ENCODE measurements at regions not wholly inside any gene's neighbourhood (a gene's known extent, or its start where the extent isn't known, plus 50 kb on each side); places are given as distances from the start of the nearest gene placed in this dataset.
"Not testable (repeated sequence)": the region's sequence is repeated elsewhere in the genome, so short reads cannot be mapped to it uniquely, and the experiment has no call there.

DNA sequence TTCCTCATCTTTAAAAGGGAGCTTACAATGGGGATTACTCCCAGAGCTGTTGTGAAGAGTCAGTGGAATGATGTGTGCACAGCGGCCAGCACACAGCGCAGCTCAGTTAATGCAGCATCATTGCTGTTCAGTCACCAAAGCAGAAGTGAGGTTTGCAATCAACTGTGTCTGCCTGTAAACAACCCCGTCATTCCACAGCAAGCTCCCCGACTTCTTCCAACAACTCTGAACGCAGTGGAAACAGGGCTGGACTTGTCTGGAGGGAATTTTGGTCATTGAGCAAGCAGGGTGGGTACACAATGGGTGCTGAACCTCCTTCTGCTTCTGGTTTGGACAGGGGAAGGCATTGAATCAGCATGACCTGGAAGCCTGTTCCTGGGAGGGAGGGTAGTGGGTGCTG lies 347.4 kb downstream of the PTPRU start:
- no peak for DNase-seq

DNA sequence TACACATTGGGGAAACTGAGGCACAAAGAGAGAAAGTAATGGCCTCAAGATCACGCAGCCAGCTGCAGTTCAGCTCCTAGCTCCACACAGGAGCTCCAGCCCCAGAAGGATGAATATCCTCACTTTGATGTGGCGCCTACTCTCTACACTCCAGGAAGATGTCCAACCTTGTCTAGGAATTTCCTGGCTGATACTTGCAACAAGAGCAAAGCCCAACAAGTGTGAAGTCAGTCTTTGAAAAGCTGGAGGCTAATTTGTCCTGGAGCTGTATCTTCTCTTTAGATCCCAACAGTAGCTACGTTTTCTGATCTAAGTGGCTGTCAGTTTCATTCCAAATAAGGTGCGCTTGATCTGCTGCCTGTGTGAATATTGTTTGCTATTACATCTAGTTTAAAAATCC lies 344.9 kb downstream of the PTPRU start:
- no peak for DNase-seq

DNA sequence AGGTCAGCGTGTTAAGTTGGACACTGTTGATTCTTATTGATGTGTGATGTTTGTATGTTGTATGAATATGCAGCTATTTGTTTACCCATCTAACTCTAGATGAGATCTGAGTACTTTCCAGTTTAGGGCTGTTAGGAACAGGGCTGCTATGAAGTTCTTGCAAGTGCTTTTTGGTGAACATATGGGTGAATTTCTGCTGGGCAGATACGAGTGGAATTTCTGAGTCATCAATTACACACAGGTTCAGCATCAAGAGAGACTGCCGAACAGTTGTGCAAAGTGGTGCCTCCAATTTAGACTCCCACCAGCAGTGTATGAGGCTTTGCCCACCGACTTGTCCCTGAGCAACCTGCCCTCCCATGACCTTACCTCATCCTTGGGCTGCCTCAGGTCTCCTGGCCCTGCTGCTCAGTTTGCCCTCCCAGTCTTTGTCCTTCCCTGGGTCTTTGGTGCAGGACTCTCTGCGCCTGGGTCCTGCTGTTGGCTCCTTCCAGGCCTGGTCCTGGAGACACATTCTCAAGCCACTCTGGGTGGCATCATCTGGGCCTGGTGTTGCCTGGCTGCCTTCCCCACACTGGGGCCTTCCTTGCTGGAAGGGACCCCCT lies 343.6 kb downstream of the PTPRU start:
- DNase-seq, result no peak

DNA sequence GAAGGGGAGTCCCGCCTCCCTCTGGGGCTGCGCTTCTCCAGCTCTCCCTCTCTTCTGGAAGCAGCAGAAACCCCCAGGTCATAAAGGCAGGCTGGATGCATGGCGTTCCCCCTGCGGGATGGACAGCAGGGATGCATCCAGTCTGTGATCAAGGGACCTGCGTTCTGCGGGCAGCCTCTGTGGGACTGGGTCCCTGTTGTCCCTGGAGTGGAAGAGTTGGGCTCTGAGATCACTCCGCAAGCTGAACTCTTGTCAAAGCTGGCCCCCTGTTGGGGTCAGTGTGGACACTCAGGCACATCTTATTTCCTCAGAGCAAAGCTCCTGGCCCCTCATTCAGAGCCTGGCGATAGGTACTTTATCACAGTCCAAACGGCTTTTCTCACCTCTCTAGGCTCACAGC lies 341.2 kb downstream of the PTPRU start:
- no peak for DNase-seq

DNA sequence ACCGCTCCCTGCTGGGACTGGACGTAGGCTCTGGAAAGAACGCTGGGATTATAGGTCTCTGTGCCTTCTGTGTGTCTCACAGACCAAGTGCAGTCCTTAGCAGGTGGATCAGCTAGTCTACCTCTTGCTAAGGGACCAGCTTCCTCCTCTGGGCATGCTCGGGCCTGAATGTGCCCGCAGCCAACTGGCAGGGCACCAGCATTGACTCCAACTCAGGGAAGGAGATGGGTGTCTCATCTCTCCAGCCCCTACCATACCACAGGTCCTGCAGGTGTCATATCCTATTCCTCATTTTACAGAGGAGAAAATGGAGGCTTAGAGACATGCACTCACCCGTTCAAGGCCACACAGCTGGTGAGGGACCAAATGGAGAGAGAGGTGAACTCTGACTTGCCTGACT lies 340.2 kb downstream of the PTPRU start:
- DNase-seq, result no peak

DNA sequence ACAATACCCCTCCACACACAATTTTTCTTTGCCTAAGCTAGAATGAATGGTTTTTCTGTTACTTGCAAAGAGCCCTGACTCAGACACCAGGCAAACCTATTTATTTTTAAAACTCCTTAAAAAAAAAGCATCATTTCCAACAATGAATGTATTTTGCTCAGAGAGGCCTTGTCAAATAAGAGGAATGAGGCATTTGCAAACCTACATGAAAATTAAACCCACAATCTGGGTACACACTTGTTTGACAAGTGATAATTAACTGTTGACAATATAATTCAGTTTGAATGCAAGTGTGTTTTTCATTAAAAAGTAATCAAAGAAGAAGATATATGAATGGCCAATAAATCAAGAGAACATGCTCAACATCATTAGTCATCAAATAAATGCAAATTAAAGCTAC lies 339.5 kb downstream of the PTPRU start:
- no peak for DNase-seq

DNA sequence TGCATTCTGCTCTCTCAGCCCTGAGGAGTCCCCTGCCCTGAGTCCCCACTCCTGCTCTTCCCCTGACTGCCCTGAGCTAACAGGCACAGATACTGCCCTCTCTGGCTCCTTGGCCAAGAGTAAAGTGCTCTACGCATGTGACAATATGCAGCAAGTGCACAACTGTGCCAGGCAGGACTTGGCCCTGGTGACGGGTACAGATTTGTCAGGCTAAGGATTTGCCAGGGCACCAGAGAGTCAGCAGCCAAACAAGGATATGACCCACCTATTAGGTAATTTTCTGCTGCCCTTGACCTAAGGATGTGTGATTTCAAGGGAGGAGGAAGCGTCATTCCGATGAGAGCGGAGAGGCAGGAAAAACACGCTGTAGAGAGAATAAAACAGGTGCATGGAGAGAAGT lies 339.0 kb downstream of the PTPRU start:
- no peak for DNase-seq

DNA sequence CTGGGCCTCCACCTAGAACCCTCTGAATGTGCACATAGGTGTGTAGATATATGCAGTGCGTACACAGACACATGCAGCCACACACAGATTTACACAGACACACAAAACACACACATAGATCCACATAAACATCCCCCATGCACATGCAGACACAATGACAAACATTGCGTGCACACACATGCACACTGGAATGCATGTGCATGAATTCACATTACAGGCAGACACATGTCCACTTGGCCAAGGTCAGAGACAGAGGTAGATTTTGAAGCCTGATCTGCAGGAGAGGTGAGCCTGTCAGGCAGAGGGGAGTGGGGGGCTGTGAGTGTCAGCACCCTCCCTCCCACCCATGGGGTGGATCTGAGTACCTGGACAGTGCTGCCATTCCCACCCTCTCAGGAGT lies 338.5 kb downstream of the PTPRU start:
- DNase-seq, result no peak

DNA sequence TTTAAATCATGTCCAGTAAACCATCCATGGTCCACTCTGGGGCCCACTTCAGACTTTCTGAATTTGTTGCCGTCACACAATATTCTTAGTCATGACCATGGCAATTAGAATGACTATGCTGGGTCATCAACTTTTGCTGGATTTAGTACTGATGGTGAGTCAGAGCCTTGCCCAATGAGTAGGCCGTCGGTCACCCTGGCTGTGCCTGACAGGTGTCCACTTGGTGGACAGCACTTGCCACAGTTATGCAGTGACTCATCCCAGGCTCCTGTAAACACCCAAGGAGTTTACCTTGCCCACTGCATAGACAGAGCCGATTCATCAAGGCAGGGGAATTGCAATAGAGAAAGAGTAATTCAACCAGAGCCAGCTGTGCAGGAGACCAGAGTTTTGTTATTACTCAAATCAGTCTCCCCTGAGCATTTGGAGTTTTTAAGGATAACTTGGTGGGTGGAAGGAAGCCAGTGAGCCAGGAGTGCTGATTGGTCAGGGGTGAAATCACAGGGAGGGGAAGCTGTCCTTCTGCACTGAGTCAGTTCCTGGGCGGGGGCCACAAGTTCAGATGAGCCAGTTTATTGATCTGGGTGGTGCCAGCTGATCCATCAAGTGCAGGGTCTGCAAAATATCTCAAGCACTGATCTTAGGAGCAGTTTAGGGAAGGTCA lies 333.8 kb downstream of the PTPRU start:
- no peak for DNase-seq

DNA sequence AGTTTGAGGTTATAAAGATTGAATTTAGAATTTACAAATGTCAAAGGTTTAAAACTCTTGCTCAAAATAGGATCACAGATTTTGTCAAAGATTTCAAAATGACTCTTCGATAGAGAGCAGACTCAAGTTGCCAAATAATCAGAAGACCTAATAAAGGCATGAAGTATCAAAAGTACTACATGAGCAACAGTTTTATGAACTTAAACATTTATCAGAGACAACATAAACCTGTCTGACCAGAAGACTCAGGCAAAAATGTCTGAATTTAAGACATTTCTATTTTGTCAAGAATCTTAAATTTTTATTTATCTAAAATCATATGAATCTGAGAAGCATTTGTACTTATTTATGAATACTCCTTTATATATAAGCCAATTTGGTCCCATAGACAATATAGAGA lies 330.9 kb downstream of the PTPRU start:
- no peak for DNase-seq

DNA sequence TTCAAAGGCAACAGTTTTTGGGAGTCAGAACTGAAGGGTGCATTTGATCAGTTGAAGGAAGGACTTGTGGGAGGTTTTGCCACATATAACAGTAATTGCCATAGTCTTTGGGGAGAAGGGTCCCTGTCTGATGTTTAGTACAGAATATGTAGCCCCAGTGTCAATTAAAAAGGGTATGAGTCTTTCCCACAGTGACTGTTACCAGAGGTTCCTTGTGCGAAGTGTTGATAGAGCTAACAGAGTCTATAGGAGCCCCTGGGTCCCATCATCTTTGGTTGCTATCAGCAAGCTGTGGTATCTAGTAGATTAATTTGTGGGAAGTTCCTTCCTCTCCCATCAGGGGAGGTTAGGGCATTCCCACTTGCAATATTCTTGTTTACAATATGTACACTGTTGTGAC lies 329.2 kb downstream of the PTPRU start:
- no peak for DNase-seq

DNA sequence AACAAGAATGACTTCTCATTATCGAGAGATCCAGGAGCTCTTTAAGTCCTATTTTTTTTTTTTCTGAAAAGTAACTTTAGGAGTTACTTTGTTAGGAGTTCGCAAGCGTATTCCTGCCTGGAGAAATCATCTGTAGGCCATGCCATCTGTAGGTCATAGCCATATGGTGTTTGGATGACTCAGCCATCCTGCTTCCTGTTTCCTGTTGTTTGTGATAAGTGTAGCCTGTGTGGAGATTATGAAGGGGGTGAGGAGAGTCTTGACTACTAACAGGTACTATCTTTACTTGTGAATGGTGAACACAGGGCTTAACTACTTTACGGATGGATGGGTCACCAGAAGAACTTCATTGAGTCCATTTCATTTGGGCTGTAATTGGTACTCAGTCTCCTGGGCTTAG lies 327.2 kb downstream of the PTPRU start:
- DNase-seq, result no peak

DNA sequence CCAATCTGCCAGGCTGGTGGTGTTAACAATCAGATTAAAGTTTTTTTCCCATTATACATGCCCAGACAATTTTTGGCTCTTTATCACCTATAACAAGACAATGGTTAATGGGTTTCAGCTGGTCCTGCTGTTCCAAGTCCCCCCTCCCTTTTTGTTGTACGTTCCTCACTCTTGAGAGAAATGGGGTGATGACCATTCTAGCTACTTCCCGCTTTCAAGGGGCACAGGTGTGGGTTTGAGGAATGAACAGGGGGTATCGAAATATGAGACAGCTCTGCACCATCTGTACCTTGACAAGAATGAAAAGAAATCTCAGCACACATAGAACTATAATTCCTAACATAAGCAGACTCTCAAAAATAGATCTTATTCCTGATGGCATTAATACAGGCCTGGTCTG lies 326.8 kb downstream of the PTPRU start:
- DNase-seq, result no peak

DNA sequence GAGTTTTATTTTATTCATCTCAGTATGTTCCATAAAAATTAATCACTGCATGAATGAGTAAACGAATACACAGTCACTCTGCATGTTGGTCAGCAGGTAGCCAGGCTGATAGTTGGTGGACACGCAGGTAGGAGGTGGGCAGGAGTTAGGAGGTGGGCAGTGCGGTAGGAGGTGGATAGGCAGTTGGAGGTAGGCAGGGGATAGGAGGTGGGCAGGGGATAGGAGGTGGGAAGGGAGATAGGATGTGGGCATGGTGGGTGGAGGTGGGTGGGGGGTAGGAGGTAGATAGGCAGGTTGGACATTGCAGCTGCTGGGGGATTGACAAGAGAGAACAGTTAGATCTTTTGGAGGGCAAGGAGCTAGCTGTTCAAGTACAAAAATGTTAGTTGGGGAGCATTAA lies 322.7 kb downstream of the PTPRU start:
- no peak for DNase-seq

DNA sequence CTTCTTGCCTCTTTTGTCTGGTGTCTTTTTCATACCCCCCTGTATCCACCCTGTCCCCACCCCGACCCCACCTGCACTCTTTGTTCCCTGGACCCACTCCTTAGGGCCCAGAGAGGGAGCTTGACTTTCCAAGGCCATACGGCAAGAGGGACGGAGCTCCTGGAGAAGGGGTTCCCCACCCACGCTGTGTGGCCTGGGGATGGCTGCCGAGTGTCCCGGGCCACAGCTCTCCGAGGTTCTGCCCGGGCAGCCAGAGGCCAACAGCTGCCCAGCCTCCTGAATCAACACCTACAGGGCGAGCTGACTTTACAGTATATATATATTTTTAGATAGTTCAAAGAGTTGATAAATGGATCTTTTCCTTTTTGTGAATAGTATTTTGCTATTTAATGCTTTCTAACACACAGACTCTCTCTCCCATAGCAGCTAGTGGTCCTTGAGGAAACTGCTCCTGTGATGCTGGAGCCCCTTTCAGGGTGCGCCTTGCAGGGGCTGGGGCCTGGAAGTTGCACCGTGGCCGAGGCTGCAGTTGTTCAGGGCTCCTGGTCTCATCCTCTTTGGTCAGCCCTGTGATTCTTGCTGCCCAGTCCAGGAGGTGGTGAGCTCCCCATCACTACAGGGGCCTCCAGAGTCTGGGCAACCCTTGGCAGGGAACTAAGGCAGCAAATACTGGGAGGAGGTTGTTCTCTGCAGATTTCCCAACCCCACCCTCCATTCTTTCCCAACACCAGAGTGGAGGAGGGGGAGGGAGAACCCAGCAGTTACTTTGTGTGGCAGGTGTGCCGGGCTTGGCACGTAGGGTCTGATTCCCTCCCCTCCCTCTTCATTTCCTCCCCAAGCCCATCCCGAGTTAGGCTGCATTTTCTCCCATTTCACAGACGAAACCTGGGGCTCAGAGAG lies 321.6 kb downstream of the PTPRU start:
- no peak for DNase-seq

DNA sequence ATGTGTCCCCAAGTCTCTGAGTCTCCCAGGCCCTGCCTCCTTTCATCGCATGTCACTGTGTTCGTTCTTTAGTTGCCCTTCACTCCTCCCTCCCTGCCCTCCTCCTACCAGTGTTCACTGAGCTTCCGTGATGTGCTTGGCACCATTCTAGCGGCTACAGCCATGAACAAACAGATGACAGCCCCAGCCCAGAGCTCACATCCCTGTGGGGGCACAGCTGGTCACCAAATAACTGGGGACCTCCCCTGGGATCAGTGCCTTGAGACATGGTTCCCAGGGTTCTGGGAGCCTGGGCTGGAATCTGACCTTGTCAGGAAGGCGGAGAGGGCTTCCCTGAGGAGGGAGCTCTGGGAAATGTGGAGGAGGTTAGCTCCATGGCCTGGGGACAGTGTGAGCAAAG lies 320.7 kb downstream of the PTPRU start:
- no peak for DNase-seq

DNA sequence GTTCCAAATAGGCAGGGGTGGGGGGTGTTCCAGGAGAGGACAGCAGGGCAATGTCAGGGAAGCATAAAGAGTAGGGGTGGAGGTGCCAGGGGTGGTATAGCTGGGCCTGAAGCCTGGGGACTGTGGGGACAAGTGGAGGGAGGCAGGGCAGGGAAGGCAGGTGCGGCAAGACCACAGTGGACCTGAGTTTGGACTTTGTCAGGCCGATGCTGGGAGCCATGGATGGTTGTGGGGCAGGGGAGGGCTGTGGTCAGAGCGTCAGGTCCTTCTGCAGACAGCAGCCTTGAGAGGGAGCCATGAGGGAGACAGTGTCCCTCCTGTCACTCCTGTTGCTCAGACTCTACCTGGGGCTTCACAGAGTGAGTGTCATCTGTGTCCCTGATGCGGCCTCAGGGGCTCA lies 320.3 kb downstream of the PTPRU start:
- no peak for DNase-seq

DNA sequence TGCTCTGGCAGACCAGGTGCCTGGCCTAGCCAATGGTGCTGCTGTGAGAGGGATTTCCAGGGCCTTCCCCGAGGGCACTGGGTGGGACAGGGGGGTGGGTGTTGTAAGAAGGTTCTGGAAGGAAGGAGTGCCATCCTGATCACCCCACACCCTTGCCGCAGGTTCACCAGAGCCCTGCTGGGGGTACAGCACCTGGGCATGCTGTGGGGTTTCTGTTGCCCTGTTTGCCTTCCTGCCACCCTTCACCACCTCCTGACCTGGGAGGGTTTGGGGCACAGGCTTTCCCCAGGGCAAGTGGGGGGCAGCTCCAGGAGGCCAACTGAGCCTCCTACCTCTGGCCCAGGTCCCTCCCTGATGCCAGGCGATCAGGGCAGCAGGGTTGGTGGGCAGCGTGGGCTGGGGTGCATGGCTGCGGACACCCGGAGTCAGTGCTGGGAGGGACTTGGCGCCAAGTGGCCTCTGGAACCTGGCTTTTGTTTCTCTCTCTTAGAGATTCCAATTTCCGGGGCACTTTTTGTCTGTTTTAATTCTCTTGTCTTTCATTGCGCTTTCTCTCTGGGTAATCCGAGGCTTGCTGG lies 318.8 kb downstream of the PTPRU start:
- no peak for DNase-seq

DNA sequence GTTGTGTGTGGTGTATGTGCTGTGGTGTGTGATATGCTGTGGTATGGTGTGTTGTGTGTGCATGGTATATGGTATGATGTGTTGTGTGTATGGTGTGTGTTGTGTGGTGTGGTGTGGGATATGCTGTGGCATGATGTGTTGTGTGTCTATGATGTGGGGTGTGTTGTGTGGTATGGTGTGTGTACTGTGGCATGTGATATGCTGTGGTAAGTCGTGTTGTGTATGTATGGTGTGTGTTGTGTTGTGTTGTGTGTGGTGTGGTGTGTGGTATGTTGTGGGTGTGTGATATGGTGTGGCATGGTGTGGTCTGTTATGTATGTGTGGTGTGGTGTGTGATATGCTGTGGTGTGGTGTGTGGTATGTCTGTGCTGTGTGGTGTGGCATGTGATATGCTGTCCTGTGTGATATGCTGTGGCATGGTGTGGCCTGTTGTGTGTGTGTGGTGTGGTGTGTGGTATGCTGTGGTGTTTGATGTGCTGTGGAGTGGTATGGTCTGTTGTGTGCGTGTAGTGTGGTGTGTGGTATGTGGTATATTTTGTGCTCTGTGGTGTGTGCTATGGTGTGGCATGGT lies 318.0 kb downstream of the PTPRU start:
- no peak for DNase-seq

DNA sequence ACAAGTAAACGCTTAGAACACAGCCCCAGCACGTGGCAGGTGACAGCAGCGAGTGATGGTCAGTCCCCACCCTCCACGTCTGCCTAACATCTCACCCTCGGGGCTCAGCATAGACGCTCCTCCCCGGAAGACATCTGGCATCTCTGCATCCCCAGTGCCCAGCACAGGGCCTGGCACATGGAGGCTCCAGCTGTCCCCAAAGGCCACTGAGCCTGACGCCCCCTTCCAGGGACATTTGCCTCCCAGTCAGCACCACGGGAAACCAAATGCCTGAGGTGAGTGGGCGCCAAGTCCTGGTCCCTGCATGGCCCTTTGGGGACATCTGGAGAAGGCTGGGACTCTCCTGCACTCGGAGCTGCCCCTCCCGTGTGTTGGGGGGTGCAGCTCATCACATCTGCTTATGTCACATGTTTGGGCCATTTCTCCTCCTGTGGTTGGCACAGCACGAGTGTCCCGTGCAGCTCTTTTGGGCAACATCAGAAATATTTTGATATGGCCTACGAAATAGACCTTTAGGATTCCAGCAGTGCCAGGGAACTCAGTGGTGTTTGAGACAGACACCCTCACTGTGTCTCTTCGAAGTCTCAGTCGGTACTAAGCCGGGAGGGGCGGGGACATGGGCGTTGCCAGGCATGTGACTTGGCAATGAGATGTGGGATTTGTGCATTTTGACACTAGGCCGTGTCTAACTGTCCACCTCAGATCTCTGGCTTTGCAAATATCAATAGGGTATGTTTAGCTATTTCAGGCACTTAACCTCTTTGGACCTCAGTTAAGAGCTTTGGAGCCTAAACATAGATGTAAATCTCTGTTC lies 315.0 kb downstream of the PTPRU start:
- DNase-seq, result no peak

DNA sequence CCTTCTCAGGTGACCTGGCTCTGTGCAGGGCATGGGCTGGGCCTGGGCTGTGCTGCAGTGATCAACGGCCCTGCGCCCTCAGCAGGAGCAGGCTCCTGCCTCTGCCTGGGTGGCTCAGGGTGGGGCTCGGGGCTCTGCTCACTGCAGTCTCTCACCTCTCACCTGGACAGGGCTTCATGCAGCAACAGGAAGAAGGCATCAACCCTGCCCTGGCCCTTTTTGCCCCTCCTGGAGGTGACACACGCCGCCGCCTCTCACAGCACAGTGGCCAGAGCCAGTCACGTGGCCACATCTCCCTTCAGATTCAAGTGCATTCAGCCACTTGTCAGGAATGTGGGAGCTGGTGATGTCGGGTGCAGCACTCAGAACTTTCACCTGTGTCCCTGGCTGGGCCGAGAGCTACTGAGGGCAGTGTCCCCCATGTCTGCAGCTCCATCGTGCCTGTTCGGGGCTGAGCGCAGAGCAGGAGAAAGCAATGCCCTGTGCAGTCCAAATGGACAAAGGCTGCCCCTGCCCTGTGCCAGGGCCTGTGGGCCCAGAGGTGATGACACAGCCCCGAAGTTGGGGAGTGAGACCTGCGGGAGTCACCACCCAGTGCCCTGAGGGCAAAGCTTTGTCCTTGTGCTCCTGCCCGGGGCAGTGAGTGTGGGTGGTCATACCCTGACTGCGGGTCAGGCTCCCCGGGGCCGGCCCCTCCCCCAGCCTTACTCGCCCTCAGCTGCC lies 314.0 kb downstream of the PTPRU start:
- no peak for DNase-seq

DNA sequence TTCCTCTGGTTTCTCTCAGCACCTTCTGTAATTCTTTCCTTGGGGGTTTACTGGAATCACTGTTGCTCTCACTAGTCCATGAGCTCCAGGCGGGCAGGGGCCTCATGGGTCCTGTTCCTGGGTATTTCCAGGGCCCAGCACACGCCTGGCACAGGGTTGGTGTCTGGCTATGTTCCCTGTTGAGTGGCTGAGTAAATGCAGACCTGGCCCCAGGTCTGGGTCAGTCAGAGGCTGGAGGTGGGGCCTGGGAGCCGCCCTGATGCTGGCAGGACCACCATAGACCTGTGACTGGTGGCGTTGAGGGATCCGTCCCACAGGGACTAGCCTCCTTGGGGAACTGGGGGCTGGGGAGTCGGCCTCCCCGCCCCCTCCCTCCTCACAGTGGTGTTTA lies 313.4 kb downstream of the PTPRU start:
- DNase-seq, result not testable (repeated sequence)
